ENCODE measurements at regions not wholly inside any gene's neighbourhood (a gene's known extent, or its start where the extent isn't known, plus 50 kb on each side); places are given as distances from the start of the nearest gene placed in this dataset.

GRCh38 chr9:88218726-88219125 lies 80.5 kb upstream of the SPATA31C2 start:
- H3K36me3 ChIP-seq (ENCODE audit: control insufficient read depth in 4 of 4, insufficient read depth in 4 of 4, low read length in 3 of 4), result no peaks in the 10 kb centered on the region
- peaks cover 0 to 1% (median 0%) of the 10 kb centered on the region in 5 experiments for H3K9me3 ChIP-seq (ENCODE audit: control extremely low read depth in 1 of 5, control insufficient read depth in 4 of 5, insufficient read depth in 2 of 5, low read depth in 1 of 5, low read length in 4 of 5)
- no peak for DNase-seq
- no peak overlapping the region for H3K4me3 ChIP-seq (ENCODE audit: control insufficient read depth in 1 of 7, extremely low read depth in 1 of 7, insufficient read depth in 4 of 7, low read depth in 2 of 7, low read length in 6 of 7)
- H3K27ac ChIP-seq (ENCODE audit: insufficient read depth in 1 of 2, low read depth in 1 of 2, low read length in 2 of 2, poor library complexity in 1 of 2, severe bottlenecking in 2 of 2), result no peak overlapping the region
- no peaks in the 10 kb centered on the region for H3K27me3 ChIP-seq (replicated peaks in 2 of 5; ENCODE audit: control insufficient read depth in 4 of 5, insufficient read depth in 5 of 5, low read length in 4 of 5)
- POLR2A ChIA-PET, result no interaction called here
- CTCF ChIA-PET, result no interaction called here
- H3K4me1 ChIP-seq (ENCODE audit: control extremely low read depth in 1 of 4, control insufficient read depth in 4 of 4, insufficient read depth in 4 of 4, low read length in 3 of 4), result no peaks in the 10 kb centered on the region
- WGBS (ENCODE audit: insufficient coverage), result no CpG with 5 or more reads among the region's 3 CpGs

- H3K27ac ChIP-seq (ENCODE audit: insufficient read depth in 1 of 2, low read depth in 1 of 2, low read length in 2 of 2, poor library complexity in 1 of 2, severe bottlenecking in 2 of 2), result no peak overlapping the region
- H3K9me3 ChIP-seq (ENCODE audit: control extremely low read depth in 1 of 5, control insufficient read depth in 4 of 5, insufficient read depth in 2 of 5, low read depth in 1 of 5, low read length in 4 of 5), result peaks cover 0 to 5% (median 0%) of the 10 kb centered on the region in 5 experiments
- H3K4me3 ChIP-seq (ENCODE audit: control insufficient read depth in 1 of 7, extremely low read depth in 1 of 7, insufficient read depth in 4 of 7, low read depth in 2 of 7, low read length in 6 of 7), result no peak overlapping the region
- H3K27me3 ChIP-seq (replicated peaks in 2 of 5; ENCODE audit: control insufficient read depth in 4 of 5, insufficient read depth in 5 of 5, low read length in 4 of 5), result no peaks in the 10 kb centered on the region
- no peaks in the 10 kb centered on the region for H3K36me3 ChIP-seq (ENCODE audit: control insufficient read depth in 4 of 4, insufficient read depth in 4 of 4, low read length in 3 of 4)
- no peak for DNase-seq
- ChIA-PET POLR2A (no interaction called here), CTCF (no interaction called here)
- no peaks in the 10 kb centered on the region for H3K4me1 ChIP-seq (ENCODE audit: control extremely low read depth in 1 of 4, control insufficient read depth in 4 of 4, insufficient read depth in 4 of 4, low read length in 3 of 4)
- WGBS (ENCODE audit: insufficient coverage), result 99% methylated on average over 24 of the region's 29 CpGs
Observed at GRCh38 chr9:88216126-88216995, 78.1 kb upstream of the SPATA31C2 start.

- POLR2A ChIA-PET, result no interaction called here
- Histone ChIP-seq H3K36me3 (ENCODE audit: control insufficient read depth in 4 of 4, insufficient read depth in 4 of 4, low read length in 3 of 4) (no peaks in the 10 kb centered on the region), H3K9me3 (ENCODE audit: control extremely low read depth in 1 of 5, control insufficient read depth in 4 of 5, insufficient read depth in 2 of 5, low read depth in 1 of 5, low read length in 4 of 5) (peaks cover 0 to 5% (median 0%) of the 10 kb centered on the region in 5 experiments), H3K27me3 (replicated peaks in 2 of 5; ENCODE audit: control insufficient read depth in 4 of 5, insufficient read depth in 5 of 5, low read length in 4 of 5) (no peaks in the 10 kb centered on the region), H3K4me3 (ENCODE audit: control insufficient read depth in 1 of 7, extremely low read depth in 1 of 7, insufficient read depth in 4 of 7, low read depth in 2 of 7, low read length in 6 of 7) (no peak overlapping the region), H3K4me1 (ENCODE audit: control extremely low read depth in 1 of 4, control insufficient read depth in 4 of 4, insufficient read depth in 4 of 4, low read length in 3 of 4) (no peaks in the 10 kb centered on the region), H3K27ac (ENCODE audit: insufficient read depth in 1 of 2, low read depth in 1 of 2, low read length in 2 of 2, poor library complexity in 1 of 2, severe bottlenecking in 2 of 2) (no peak overlapping the region)
- WGBS (ENCODE audit: insufficient coverage), result 82% methylated on average over 8 of the region's 10 CpGs
- DNase-seq, result no peak
- CTCF ChIA-PET, result no interaction called here
Observed at GRCh38 chr9:88215196-88216125, 77.2 kb upstream of the SPATA31C2 start.

GRCh38 chr9:88202321-88202720 lies 64.0 kb upstream of the SPATA31C2 start:
- Histone ChIP-seq H3K9me3 (ENCODE audit: control extremely low read depth in 1 of 5, control insufficient read depth in 4 of 5, insufficient read depth in 2 of 5, low read depth in 1 of 5, low read length in 4 of 5) (no peaks in the 10 kb centered on the region), H3K27ac (ENCODE audit: insufficient read depth in 1 of 2, low read depth in 1 of 2, low read length in 2 of 2, poor library complexity in 1 of 2, severe bottlenecking in 2 of 2) (no peak overlapping the region), H3K27me3 (replicated peaks in 2 of 5; ENCODE audit: control insufficient read depth in 4 of 5, insufficient read depth in 5 of 5, low read length in 4 of 5) (no peaks in the 10 kb centered on the region), H3K4me1 (ENCODE audit: control extremely low read depth in 1 of 4, control insufficient read depth in 4 of 4, insufficient read depth in 4 of 4, low read length in 3 of 4) (peaks cover 0 to 4% (median 0%) of the 10 kb centered on the region in 4 experiments), H3K4me3 (ENCODE audit: control insufficient read depth in 1 of 7, extremely low read depth in 1 of 7, insufficient read depth in 4 of 7, low read depth in 2 of 7, low read length in 6 of 7) (no peak overlapping the region), H3K36me3 (ENCODE audit: control insufficient read depth in 4 of 4, insufficient read depth in 4 of 4, low read length in 3 of 4) (no peaks in the 10 kb centered on the region)
- WGBS (ENCODE audit: insufficient coverage), result 100% methylated on average over 5 of the region's 8 CpGs
- POLR2A ChIA-PET, result no interaction called here
- no peak for DNase-seq
- CTCF ChIA-PET, result no interaction called here

GRCh38 chr9:88198341-88198807 lies 60.1 kb upstream of the SPATA31C2 start:
- peak in 2 of 3 donors; percentile 40 to 47 for DNase-seq
- Histone ChIP-seq H3K9me3 (ENCODE audit: control extremely low read depth in 1 of 5, control insufficient read depth in 4 of 5, insufficient read depth in 2 of 5, low read depth in 1 of 5, low read length in 4 of 5) (no peaks in the 10 kb centered on the region), H3K4me1 (ENCODE audit: control extremely low read depth in 1 of 4, control insufficient read depth in 4 of 4, insufficient read depth in 4 of 4, low read length in 3 of 4) (peaks cover 0 to 12% (median 1%) of the 10 kb centered on the region in 4 experiments), H3K27me3 (replicated peaks in 2 of 5; ENCODE audit: control insufficient read depth in 4 of 5, insufficient read depth in 5 of 5, low read length in 4 of 5) (no peaks in the 10 kb centered on the region), H3K27ac (ENCODE audit: insufficient read depth in 1 of 2, low read depth in 1 of 2, low read length in 2 of 2, poor library complexity in 1 of 2, severe bottlenecking in 2 of 2) (no peak overlapping the region), H3K36me3 (ENCODE audit: control insufficient read depth in 4 of 4, insufficient read depth in 4 of 4, low read length in 3 of 4) (no peaks in the 10 kb centered on the region), H3K4me3 (ENCODE audit: control insufficient read depth in 1 of 7, extremely low read depth in 1 of 7, insufficient read depth in 4 of 7, low read depth in 2 of 7, low read length in 6 of 7) (no peak overlapping the region)
- CTCF ChIA-PET, result no interaction called here
- POLR2A ChIA-PET, result no interaction called here
- WGBS (ENCODE audit: insufficient coverage), result 100% methylated on average over 1 of the region's 7 CpGs

GRCh38 chr9:88197781-88198340 lies 59.6 kb upstream of the SPATA31C2 start:
- no peaks in the 10 kb centered on the region for H3K36me3 ChIP-seq (ENCODE audit: control insufficient read depth in 4 of 4, insufficient read depth in 4 of 4, low read length in 3 of 4)
- no peaks in the 10 kb centered on the region for H3K9me3 ChIP-seq (ENCODE audit: control extremely low read depth in 1 of 5, control insufficient read depth in 4 of 5, insufficient read depth in 2 of 5, low read depth in 1 of 5, low read length in 4 of 5)
- H3K27me3 ChIP-seq (replicated peaks in 2 of 5; ENCODE audit: control insufficient read depth in 4 of 5, insufficient read depth in 5 of 5, low read length in 4 of 5), result no peaks in the 10 kb centered on the region
- 79% methylated on average over 2 of the region's 4 CpGs for WGBS (ENCODE audit: insufficient coverage)
- H3K4me1 ChIP-seq (ENCODE audit: control extremely low read depth in 1 of 4, control insufficient read depth in 4 of 4, insufficient read depth in 4 of 4, low read length in 3 of 4), result peaks cover 0 to 12% (median 1%) of the 10 kb centered on the region in 4 experiments
- H3K4me3 ChIP-seq (ENCODE audit: control insufficient read depth in 1 of 7, extremely low read depth in 1 of 7, insufficient read depth in 4 of 7, low read depth in 2 of 7, low read length in 6 of 7), result no peak overlapping the region
- POLR2A ChIA-PET, result no interaction called here
- peak in 2 of 3 donors; percentile 15 to 23 for DNase-seq
- H3K27ac ChIP-seq (ENCODE audit: insufficient read depth in 1 of 2, low read depth in 1 of 2, low read length in 2 of 2, poor library complexity in 1 of 2, severe bottlenecking in 2 of 2), result no peak overlapping the region
- CTCF ChIA-PET, result no interaction called here

Data from common myeloid progenitor, CD34-positive (primary cell).